H9 (cell line): ENCODE measurements at regions not wholly inside any gene's neighbourhood (a gene's known extent, or its start where the extent isn't known, plus 50 kb on each side); places are given as distances from the start of the nearest gene placed in this dataset.

Experiments
- DNase-seq: peaks from one replicate; pipeline ENCODE4 v3.0.0-alpha.2; 2017
- H2AFZ ChIP-seq: one replicate; pipeline ENCODE4 v1.6.1; 2013; ENCODE audit warnings: mild to moderate bottlenecking, low read length, control low read depth, moderate library complexity
- H2AK5ac ChIP-seq: 2 replicates; pipeline ENCODE4 v1.6.1; 2013; ENCODE audit warnings: low read length, control low read depth, mixed read lengths; ENCODE audit not compliant: insufficient read length
- H2BK120ac ChIP-seq: one replicate; pipeline ENCODE4 v1.6.1; 2013; ENCODE audit warnings: low read depth, mild to moderate bottlenecking, low read length, control low read depth, inconsistent platforms; ENCODE audit not compliant: poor library complexity, severe bottlenecking
- H2BK12ac ChIP-seq: 2 replicates; pipeline ENCODE4 v1.6.1; 2013; ENCODE audit warnings: low read length, control low read depth, mixed read lengths, low read depth; ENCODE audit not compliant: insufficient read length
- H2BK15ac ChIP-seq: 2 replicates; pipeline ENCODE4 v1.6.1; 2013; ENCODE audit warnings: low read depth, low read length, control low read depth
- H2BK20ac ChIP-seq: one replicate; pipeline ENCODE4 v1.6.1; 2013; ENCODE audit warnings: low read depth, mild to moderate bottlenecking, low read length, control low read depth, inconsistent platforms; ENCODE audit not compliant: poor library complexity, severe bottlenecking
- H2BK5ac ChIP-seq: 2 replicates; pipeline ENCODE4 v1.6.1; 2013; ENCODE audit warnings: low read length, control low read depth, mixed read lengths; ENCODE audit not compliant: insufficient read length
- H3K14ac ChIP-seq: 2 replicates; pipeline ENCODE4 v1.6.1; 2013; ENCODE audit warnings: low read length, control low read depth; ENCODE audit not compliant: insufficient read depth
- H3K18ac ChIP-seq: 2 replicates; pipeline ENCODE4 v1.6.1; 2013; ENCODE audit warnings: low read depth, mild to moderate bottlenecking, mixed read lengths, low read length, control low read depth; ENCODE audit not compliant: insufficient read length
- H3K23ac ChIP-seq: 2 replicates; pipeline ENCODE4 v1.6.1; 2013; ENCODE audit warnings: low read length, control low read depth, mixed read lengths, low read depth; ENCODE audit not compliant: insufficient read length
- H3K23me2 ChIP-seq: 2 replicates; pipeline ENCODE4 v1.6.1; 2013; ENCODE audit warnings: low read depth, mild to moderate bottlenecking, mixed read lengths, low read length, control low read depth; ENCODE audit not compliant: insufficient read length, poor library complexity, severe bottlenecking
- H3K27ac ChIP-seq: 2 replicates; pipeline ENCODE4 v1.5.1; 2013; ENCODE audit warnings: low read length, control low read depth, mixed read lengths, low read depth; ENCODE audit not compliant: insufficient read length
- H3K27me3 ChIP-seq: 2 replicates; pipeline ENCODE4 v1.6.1; 2013; ENCODE audit warnings: low read length, control low read depth, inconsistent platforms; ENCODE audit not compliant: insufficient read depth
- H3K4ac ChIP-seq: 2 replicates; pipeline ENCODE4 v1.6.1; 2013; ENCODE audit warnings: low read depth, mild to moderate bottlenecking, control low read depth, inconsistent platforms, low read length, moderate library complexity
- H3K4me1 ChIP-seq: 2 replicates; pipeline ENCODE4 v1.6.1; 2013; ENCODE audit warnings: low read length, control low read depth, inconsistent platforms; ENCODE audit not compliant: insufficient read depth
- H3K4me2 ChIP-seq: 2 replicates; pipeline ENCODE4 v1.6.1; 2013; ENCODE audit warnings: low read length, control low read depth, mixed read lengths; ENCODE audit not compliant: insufficient read length, insufficient read depth
- H3K56ac ChIP-seq: 2 replicates; pipeline ENCODE4 v1.6.1; 2013; ENCODE audit warnings: low read depth, mild to moderate bottlenecking, mixed read lengths, low read length, control low read depth; ENCODE audit not compliant: insufficient read length
- H3K79me1 ChIP-seq: 2 replicates; pipeline ENCODE4 v1.6.1; 2013; ENCODE audit warnings: low read depth, mild to moderate bottlenecking, moderate library complexity, low read length, control low read depth, inconsistent platforms; ENCODE audit not compliant: insufficient read depth, poor library complexity, severe bottlenecking
- H3K79me2 ChIP-seq: 2 replicates; pipeline ENCODE4 v1.6.1; 2013; ENCODE audit warnings: low read length, control low read depth, inconsistent platforms; ENCODE audit not compliant: insufficient read depth
- H3K9ac ChIP-seq: 2 replicates; pipeline ENCODE4 v1.6.1; 2013; ENCODE audit warnings: low read length, control low read depth, mixed read lengths; ENCODE audit not compliant: insufficient read length; ENCODE audit errors: extremely low read depth
- H3K9me3 ChIP-seq: one replicate; pipeline ENCODE4 v1.6.1; 2013; ENCODE audit warnings: low read depth, low read length, inconsistent platforms; ENCODE audit not compliant: control insufficient read depth
- H3T11ph ChIP-seq: one replicate; pipeline ENCODE4 v1.6.1; 2013; ENCODE audit warnings: mild to moderate bottlenecking, low read length, control low read depth, inconsistent platforms
- H4K20me1 ChIP-seq: one replicate; pipeline ENCODE4 v1.6.1; 2013; ENCODE audit not compliant: control insufficient read depth, insufficient read length, insufficient read depth
- H4K5ac ChIP-seq: 2 replicates; pipeline ENCODE4 v1.6.1; 2013; ENCODE audit warnings: low read depth, mild to moderate bottlenecking, mixed read lengths, low read length, control low read depth; ENCODE audit not compliant: insufficient read length
- H4K8ac ChIP-seq: replicated peaks from 2 replicates; pipeline ENCODE4 v1.6.1; 2013; ENCODE audit warnings: low read length, control low read depth, mixed read lengths, low read depth; ENCODE audit not compliant: insufficient read length
- H4K91ac ChIP-seq: 2 replicates; pipeline ENCODE4 v1.6.1; 2013; ENCODE audit warnings: low read depth, mild to moderate bottlenecking, moderate library complexity, mixed read lengths, low read length, control low read depth; ENCODE audit not compliant: insufficient read length
- H3K27ac Mint-ChIP-seq, 3 experiments: 2 replicates in 2 of 3; 3 replicates in 1 of 3; pipeline ENCODE4 v1.8.0; 2020 to 2021; ENCODE audit warnings: mixed read lengths in 3 of 3, mild to moderate bottlenecking in 1 of 3, moderate library complexity in 1 of 3
- H3K27me3 Mint-ChIP-seq: 2 replicates; pipeline ENCODE4 v1.8.0; 2021; ENCODE audit warnings: low read depth, mild to moderate bottlenecking, moderate library complexity, mixed read lengths
- H3K36me3 Mint-ChIP-seq, 3 experiments: 2 replicates in 2 of 3; 3 replicates in 1 of 3; pipeline ENCODE4 v1.8.0; 2020 to 2021; ENCODE audit warnings: low read depth in 3 of 3, mixed read lengths in 3 of 3; ENCODE audit not compliant: insufficient read depth in 1 of 3
- H3K4me1 Mint-ChIP-seq, 2 experiments: 2 replicates each; pipeline ENCODE4 v1.8.0; 2020; ENCODE audit warnings: mixed read lengths in 2 of 2
- H3K4me3 Mint-ChIP-seq, 2 experiments: 2 replicates in 1 of 2; 3 replicates in 1 of 2; pipeline ENCODE4 v1.8.0; 2020 to 2021; ENCODE audit warnings: mild to moderate bottlenecking in 2 of 2, mixed read lengths in 2 of 2, moderate library complexity in 1 of 2
- H3K9me3 Mint-ChIP-seq, 2 experiments: 2 replicates in 1 of 2; 3 replicates in 1 of 2; pipeline ENCODE4 v1.8.0; 2020; ENCODE audit warnings: mild to moderate bottlenecking in 2 of 2, mixed read lengths in 2 of 2, moderate library complexity in 1 of 2
- CTCF ChIP-seq: fragments of 200-600 bp; sonication (generic); conservative IDR thresholded peaks from 3 replicates; pipeline ENCODE4 v1.8.0; 2021; ENCODE audit warnings: antibody characterized with exemption, mild to moderate bottlenecking
- WGBS: extraction: QIAGEN DNeasy Blood & Tissue Kit; methylation state at CpG from one replicate; pipeline ENCODE4 v1.1.7; 2013; ENCODE audit warnings: missing lambda C conversion rate, low lambda C conversion rate, mixed read lengths; ENCODE audit not compliant: insufficient read length; ENCODE audit errors: extremely low coverage; 5-methylcytosine and 5-hydroxymethylcytosine counted together

- no peak; the same call in 1 of the 3 replicates for TF ChIP-seq CTCF
- Mint-ChIP-seq H3K27me3 (no peaks in the 10 kb centered on the region), H3K27ac (no peak overlapping the region), H3K4me3 (no peak overlapping the region), H3K4me1 (peaks cover 6% of the 10 kb centered on the region in 2 experiments; a peak in 2 of 4 replicates), H3K9me3 (peaks cover 7 to 9% of the 10 kb centered on the region in 2 experiments), H3K36me3 (peaks cover 3 to 10% (median 5%) of the 10 kb centered on the region in 3 experiments; a peak in 4 of 7 replicates)
- Histone ChIP-seq H3K9ac (no peak overlapping the region), H3K4me1 (no peaks in the 10 kb centered on the region; the same call in 1 of the 2 replicates), H3K9me3 (no peaks in the 10 kb centered on the region), H2BK12ac (no peak overlapping the region), H3K18ac (no peak overlapping the region), H2BK20ac (no peak overlapping the region), H4K20me1 (no peaks in the 10 kb centered on the region), H4K5ac (no peak overlapping the region), H4K8ac (no peak overlapping the region), H2AK5ac (no peak overlapping the region), H2BK15ac (no peak overlapping the region), H2BK5ac (no peak overlapping the region), H3T11ph (no peak overlapping the region), H3K56ac (no peak overlapping the region), H3K27me3 (no peaks in the 10 kb centered on the region), H2AFZ (no peak overlapping the region), H3K79me2 (no peaks in the 10 kb centered on the region), H3K23me2 (no peaks in the 10 kb centered on the region), H3K4ac (no peak overlapping the region), H3K23ac (no peak overlapping the region), H2BK120ac (no peak overlapping the region), H3K27ac (no peak overlapping the region), H4K91ac (no peak overlapping the region), H3K79me1 (no peaks in the 10 kb centered on the region), H3K4me2 (no peak overlapping the region), H3K14ac (no peak overlapping the region)
- WGBS = no CpG with 5 or more reads among the region's 14 CpGs
- no peak for DNase-seq
Measured at GRCh38 chr15:98083203-98083910, 122.9 kb downstream of the ARRDC4 start.
